PC-3 (cell line): ENCODE measurements at regions not wholly inside any gene's neighbourhood (a gene's known extent, or its start where the extent isn't known, plus 50 kb on each side); places are given as distances from the start of the nearest gene placed in this dataset.

ENCODE experiments used
- ATAC-seq: fragments of 200-7000 bp; cut with Tn5 transposase; 2 replicates; pipeline ENCODE4 v1.9.1; 2020; ENCODE audit warnings: mild to moderate bottlenecking, moderate library complexity
- BruUV-seq: library from RNA; stranded (reverse); fragments of 400-500 nt; replicated peaks from 2 replicates; lab custom pipeline; 2021; lab: Mats Ljungman, UMichigan
- CTCF ChIA-PET: fragments of 300-600 bp; sonication (Branson Sonifier 250); formaldehyde crosslinking; loops from one replicate; lab custom pipeline; 2022; ENCODE audit warnings: antibody characterized with exemption; lab: Charles Lee
- POLR2A ChIA-PET: fragments of 300-600 bp; sonication (Branson Sonifier 250); formaldehyde crosslinking; loops from one replicate; lab custom pipeline; 2022; ENCODE audit warnings: antibody characterized with exemption; ENCODE audit not compliant: unreplicated experiment; lab: Charles Lee
- DNase-seq: peaks from one replicate; pipeline ENCODE4 v3.0.0-alpha.2; 2015
- H2AFZ ChIP-seq: fragments of 300-600 bp; sonication (generic); 2 replicates; pipeline ENCODE4 v1.6.0; 2016; ENCODE audit warnings: antibody characterized with exemption, low read length
- H3F3A ChIP-seq: fragments of 300-600 bp; sonication (generic); one replicate; pipeline ENCODE4 v1.6.0; 2017; ENCODE audit warnings: antibody characterized with exemption, low read length, control low read depth, mild to moderate bottlenecking; ENCODE audit not compliant: unreplicated experiment
- H3K27ac ChIP-seq: fragments of 300-600 bp; sonication (generic); 2 replicates; pipeline ENCODE4 v1.5.1; 2016; ENCODE audit warnings: mild to moderate bottlenecking, low read length
- H3K27me3 ChIP-seq: fragments of 300-600 bp; sonication (generic); 2 replicates; pipeline ENCODE4 v1.6.1; 2016; ENCODE audit warnings: low read length, mixed read lengths
- H3K36me3 ChIP-seq: fragments of 300-600 bp; sonication (generic); 2 replicates; pipeline ENCODE4 v1.6.1; 2016; ENCODE audit warnings: low read depth, mixed run types, low read length, mixed read lengths
- H3K4me1 ChIP-seq: fragments of 300-600 bp; sonication (generic); 2 replicates; pipeline ENCODE4 v1.5.1; 2016; ENCODE audit warnings: low read length; ENCODE audit not compliant: insufficient read depth
- H3K4me2 ChIP-seq: fragments of 300-600 bp; sonication (generic); 2 replicates; pipeline ENCODE4 v1.6.0; 2016; ENCODE audit warnings: low read length
- H3K4me3 ChIP-seq: fragments of 300-600 bp; sonication (generic); 2 replicates; pipeline ENCODE4 v1.5.1; 2016; ENCODE audit warnings: mild to moderate bottlenecking, low read length, mixed read lengths
- H3K79me2 ChIP-seq: fragments of 300-600 bp; sonication (generic); 2 replicates; pipeline ENCODE4 v1.6.1; 2017; ENCODE audit warnings: low read length, mixed read lengths
- H3K9ac ChIP-seq: fragments of 300-600 bp; sonication (generic); 2 replicates; pipeline ENCODE4 v1.6.0; 2016; ENCODE audit warnings: mild to moderate bottlenecking, low read length
- H3K9me2 ChIP-seq: fragments of 300-600 bp; sonication (generic); replicated peaks from 2 replicates; pipeline ENCODE4 v1.6.1; 2016; ENCODE audit warnings: mixed run types, low read length, mixed read lengths
- H3K9me3 ChIP-seq: fragments of 300-600 bp; sonication (generic); 2 replicates; pipeline ENCODE4 v1.6.1; 2016; ENCODE audit warnings: low read length, mixed read lengths
- H4K20me1 ChIP-seq: fragments of 300-600 bp; sonication (generic); 2 replicates; pipeline ENCODE4 v1.6.1; 2016; ENCODE audit warnings: low read length, mixed read lengths
- CTCF ChIP-seq: fragments of 300-600 bp; sonication (generic); conservative IDR thresholded peaks from 2 replicates; pipeline ENCODE4 v1.5.1; 2017; ENCODE audit warnings: antibody characterized with exemption, low read depth, mild to moderate bottlenecking, low read length
- EZH2 ChIP-seq: fragments of 300-600 bp; sonication (generic); IDR thresholded peaks from one replicate; pipeline ENCODE4 v1.6.1; 2017; ENCODE audit warnings: antibody characterized with exemption, mild to moderate bottlenecking, low read length; ENCODE audit not compliant: unreplicated experiment
- EZH2phosphoT487 ChIP-seq: fragments of 300-600 bp; sonication (generic); IDR thresholded peaks from 2 replicates; pipeline ENCODE4 v1.6.1; 2018; ENCODE audit warnings: mild to moderate bottlenecking, antibody characterized with exemption, low read length, borderline replicate concordance
- intact Hi-C: fragments of 100-400 bp; cut with micrococcal nuclease; formaldehyde crosslinking; loops from 2 replicates; pipeline ENCODE4 v1.9.0; 2023

- POLR2A ChIA-PET, result no interaction called here
- no peaks in the 10 kb centered on the region for H3K9me2 ChIP-seq
- peaks cover 64% of the 10 kb centered on the region for H3K27me3 ChIP-seq
- no peak for TF ChIP-seq CTCF
- no peak for TF ChIP-seq EZH2
- no peak for TF ChIP-seq EZH2phosphoT487
- no peak overlapping the region for H3K4me2 ChIP-seq
- CTCF ChIA-PET, result no interaction called here
- no peak overlapping the region for H3K4me3 ChIP-seq
- H3K9ac ChIP-seq, result no peak overlapping the region
- no peaks in the 10 kb centered on the region for H3F3A ChIP-seq
- BruUV-seq, result no TSS peak
- ATAC-seq (no peak), DNase-seq (no peak)
- no peaks in the 10 kb centered on the region for H3K79me2 ChIP-seq
- H3K27ac ChIP-seq, result no peak overlapping the region
- no peaks in the 10 kb centered on the region for H3K36me3 ChIP-seq
- no peaks in the 10 kb centered on the region for H3K4me1 ChIP-seq
- no peaks in the 10 kb centered on the region for H4K20me1 ChIP-seq
- H3K9me3 ChIP-seq, result no peaks in the 10 kb centered on the region
- intact Hi-C loops, result no loop called here
- no peak overlapping the region for H2AFZ ChIP-seq
Measured at GRCh38 chr2:15684161-15685039, 92.7 kb downstream of the DDX1 start.

GRCh38 chr2:15685143-15685542 lies 93.5 kb downstream of the DDX1 start:
- DNase-seq, result no peak
- Histone ChIP-seq H3K9me3 (no peaks in the 10 kb centered on the region), H3K27me3 (peaks cover 70% of the 10 kb centered on the region), H3K4me2 (no peak overlapping the region), H3F3A (no peaks in the 10 kb centered on the region), H3K9ac (no peak overlapping the region), H3K4me1 (no peaks in the 10 kb centered on the region), H3K4me3 (no peak overlapping the region), H3K9me2 (no peaks in the 10 kb centered on the region), H3K27ac (no peak overlapping the region), H3K36me3 (no peaks in the 10 kb centered on the region), H2AFZ (no peak overlapping the region), H4K20me1 (no peaks in the 10 kb centered on the region), H3K79me2 (no peaks in the 10 kb centered on the region)
- intact Hi-C loops, result no loop called here
- ChIA-PET CTCF (no interaction called here), POLR2A (no interaction called here)
- no peak for ATAC-seq
- BruUV-seq, result no TSS peak
- TF ChIP-seq CTCF (no peak), EZH2phosphoT487 (no peak), EZH2 (no peak)

- CTCF ChIA-PET, result no interaction called here
- intact Hi-C loops, result no loop called here
- POLR2A ChIA-PET, result no interaction called here
Measured at GRCh38 chr2:15686643-15687042, 95.0 kb downstream of the DDX1 start.

More at GRCh38 chr2:15686643-15687042, 95.0 kb downstream of the DDX1 start:
- H3K4me3 ChIP-seq, result no peak overlapping the region
- H3F3A ChIP-seq, result no peaks in the 10 kb centered on the region
- H3K27me3 ChIP-seq, result peaks cover 76% of the 10 kb centered on the region
- no peak overlapping the region for H3K27ac ChIP-seq
- H3K9me3 ChIP-seq, result no peaks in the 10 kb centered on the region
- H2AFZ ChIP-seq, result no peak overlapping the region
- ATAC-seq, result no peak
- H3K4me1 ChIP-seq, result no peaks in the 10 kb centered on the region
- no peaks in the 10 kb centered on the region for H3K9me2 ChIP-seq
- TF ChIP-seq EZH2 (no peak), EZH2phosphoT487 (no peak), CTCF (no peak)
- no peaks in the 10 kb centered on the region for H3K36me3 ChIP-seq
- no TSS peak for BruUV-seq
- H4K20me1 ChIP-seq, result no peaks in the 10 kb centered on the region
- H3K4me2 ChIP-seq, result no peak overlapping the region
- H3K79me2 ChIP-seq, result no peaks in the 10 kb centered on the region
- H3K9ac ChIP-seq, result no peak overlapping the region
- DNase-seq, result no peak
